Retinal pigment epithelial cell (primary cell): ENCODE measurements at regions not wholly inside any gene's neighbourhood (a gene's known extent, or its start where the extent isn't known, plus 50 kb on each side); places are given as distances from the start of the nearest gene placed in this dataset.

ENCODE experiments used
- DNase-seq: peaks from one replicate; pipeline ENCODE4 v3.0.0-alpha.2; 2010; ENCODE audit warnings: low read depth
- H3K4me3 ChIP-seq: 2 replicates; pipeline ENCODE4 v1.5.1; 2011; ENCODE audit warnings: mild to moderate bottlenecking, low read length, control low read depth, moderate library complexity
- TF ChIP-seq, protein P1 (sequence below): conservative IDR thresholded peaks from 2 replicates; pipeline ENCODE4 v1.5.1; 2011; ENCODE audit warnings: low read depth, low read length, control low read depth, inconsistent platforms

- no peak overlapping the region for H3K4me3 ChIP-seq
- DNase-seq: no peak
- TF ChIP-seq, protein P1, sequence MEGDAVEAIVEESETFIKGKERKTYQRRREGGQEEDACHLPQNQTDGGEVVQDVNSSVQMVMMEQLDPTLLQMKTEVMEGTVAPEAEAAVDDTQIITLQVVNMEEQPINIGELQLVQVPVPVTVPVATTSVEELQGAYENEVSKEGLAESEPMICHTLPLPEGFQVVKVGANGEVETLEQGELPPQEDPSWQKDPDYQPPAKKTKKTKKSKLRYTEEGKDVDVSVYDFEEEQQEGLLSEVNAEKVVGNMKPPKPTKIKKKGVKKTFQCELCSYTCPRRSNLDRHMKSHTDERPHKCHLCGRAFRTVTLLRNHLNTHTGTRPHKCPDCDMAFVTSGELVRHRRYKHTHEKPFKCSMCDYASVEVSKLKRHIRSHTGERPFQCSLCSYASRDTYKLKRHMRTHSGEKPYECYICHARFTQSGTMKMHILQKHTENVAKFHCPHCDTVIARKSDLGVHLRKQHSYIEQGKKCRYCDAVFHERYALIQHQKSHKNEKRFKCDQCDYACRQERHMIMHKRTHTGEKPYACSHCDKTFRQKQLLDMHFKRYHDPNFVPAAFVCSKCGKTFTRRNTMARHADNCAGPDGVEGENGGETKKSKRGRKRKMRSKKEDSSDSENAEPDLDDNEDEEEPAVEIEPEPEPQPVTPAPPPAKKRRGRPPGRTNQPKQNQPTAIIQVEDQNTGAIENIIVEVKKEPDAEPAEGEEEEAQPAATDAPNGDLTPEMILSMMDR: no peak
These were observed 276.3 kb upstream of the PRR20A start for GRCh38 chr13:56864451-56864850.

DNA sequence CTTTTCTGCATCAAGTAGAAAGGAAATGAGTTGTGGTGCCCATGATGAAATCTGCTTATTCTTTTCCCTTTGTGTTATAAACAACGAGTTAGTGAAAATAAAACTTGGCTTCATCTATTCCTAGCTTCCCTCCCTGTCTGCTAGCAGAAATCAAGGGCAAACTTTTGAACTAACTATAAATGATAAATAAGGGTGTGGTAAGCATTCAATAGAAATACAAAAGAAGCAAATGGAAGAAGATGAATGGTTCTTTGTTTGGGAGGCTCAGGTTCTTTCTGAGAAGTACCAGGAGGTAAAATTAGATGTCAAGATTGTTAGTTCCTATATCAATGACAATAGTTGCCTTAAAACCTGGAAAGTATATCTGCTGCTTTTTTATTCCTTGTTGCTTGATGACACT lies 275.3 kb upstream of the PRR20A start:
- no peak for DNase-seq
- no peak overlapping the region for H3K4me3 ChIP-seq
- TF ChIP-seq, protein P1: no peak

GRCh38 chr13:56869671-56870070 lies 271.0 kb upstream of the PRR20A start:
- H3K4me3 ChIP-seq: no peak overlapping the region
- DNase-seq: no peak
- TF ChIP-seq, protein P1: no peak

GRCh38 chr13:56886398-56886797 lies 254.3 kb upstream of the PRR20A start:
- DNase-seq: no peak
- TF ChIP-seq, protein P1: no peak
- no peak overlapping the region for H3K4me3 ChIP-seq

DNA sequence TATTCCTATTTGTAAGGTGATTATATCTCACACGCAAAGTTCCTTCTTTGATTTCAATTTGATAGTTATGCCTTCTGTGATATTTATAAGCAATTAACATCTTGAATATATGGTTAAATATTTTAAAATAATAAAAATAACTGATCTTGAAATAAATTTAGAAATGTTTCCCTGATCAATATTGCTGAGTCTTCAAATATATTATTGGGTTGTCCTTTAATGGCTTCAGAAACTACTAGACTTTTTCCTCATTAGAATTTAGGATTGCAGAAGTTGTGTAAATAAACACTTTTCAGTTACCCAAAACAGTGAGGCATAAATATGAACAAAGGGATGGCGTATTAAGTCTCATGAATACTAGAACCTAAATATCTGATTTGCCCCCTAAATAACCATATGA lies 252.3 kb upstream of the PRR20A start:
- TF ChIP-seq, protein P1: no peak
- no peak overlapping the region for H3K4me3 ChIP-seq
- no peak for DNase-seq

- DNase-seq: no peak
- TF ChIP-seq, protein P1: no peak
- no peak overlapping the region for H3K4me3 ChIP-seq
These were observed 246.9 kb upstream of the PRR20A start for GRCh38 chr13:56893843-56894242.

DNA sequence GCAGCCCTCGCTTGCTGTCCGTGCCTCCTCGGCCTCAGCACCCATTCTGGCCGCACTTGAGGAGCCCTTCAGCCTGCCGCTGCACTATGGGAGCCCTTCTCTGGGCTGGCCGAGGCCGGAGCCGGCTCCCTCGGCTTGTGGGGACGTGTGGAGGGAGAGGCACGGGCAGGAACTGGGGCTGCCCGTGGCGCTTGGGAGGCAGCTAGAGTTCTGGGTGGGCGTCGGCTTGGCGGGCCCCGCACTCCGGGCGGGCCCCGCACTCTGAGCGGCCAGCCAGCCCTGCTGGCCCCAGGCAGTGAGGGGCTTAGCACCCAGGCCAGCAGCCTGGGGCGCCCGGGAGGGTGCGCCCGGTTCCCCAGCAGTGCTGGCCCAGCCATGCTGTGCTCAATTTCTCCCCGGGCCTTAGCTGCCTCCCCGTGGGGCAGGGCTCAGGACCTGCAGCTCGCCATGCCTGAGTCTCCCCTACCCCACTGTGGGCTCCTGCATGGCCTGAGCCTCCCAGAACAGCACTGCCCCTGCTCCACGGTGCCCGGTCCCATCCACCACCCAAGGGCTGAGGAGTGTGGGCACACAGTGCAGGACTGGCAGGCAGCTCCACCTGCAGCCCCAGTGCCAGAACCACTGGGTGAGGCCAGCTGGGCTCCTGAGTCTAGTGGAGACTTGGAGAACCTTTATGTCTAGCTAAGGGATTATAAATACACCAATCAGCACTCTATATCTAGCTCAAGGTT lies 240.0 kb upstream of the PRR20A start:
- DNase-seq: no peak
- TF ChIP-seq, protein P1: no peak
- H3K4me3 ChIP-seq: no peak overlapping the region
